GM19023 (cell line): ENCODE measurements at regions not wholly inside any gene's neighbourhood (a gene's known extent, or its start where the extent isn't known, plus 50 kb on each side); places are given as distances from the start of the nearest gene placed in this dataset.
"Not testable (repeated sequence)": the region's sequence is repeated elsewhere in the genome, so short reads cannot be mapped to it uniquely, and the experiment has no call there.

Source experiments
- ATAC-seq: cut with Tn5 transposase; IDR thresholded peaks from one replicate; pipeline ENCODE4 v1.9.1; 2021; ENCODE audit warnings: mild to moderate bottlenecking, moderate library complexity; ENCODE audit not compliant: unreplicated experiment

- ATAC-seq = not testable (repeated sequence)
Measured at GRCh38 chr10:76815505-76815904, 822.1 kb downstream of the KCNMA1 start.

DNA sequence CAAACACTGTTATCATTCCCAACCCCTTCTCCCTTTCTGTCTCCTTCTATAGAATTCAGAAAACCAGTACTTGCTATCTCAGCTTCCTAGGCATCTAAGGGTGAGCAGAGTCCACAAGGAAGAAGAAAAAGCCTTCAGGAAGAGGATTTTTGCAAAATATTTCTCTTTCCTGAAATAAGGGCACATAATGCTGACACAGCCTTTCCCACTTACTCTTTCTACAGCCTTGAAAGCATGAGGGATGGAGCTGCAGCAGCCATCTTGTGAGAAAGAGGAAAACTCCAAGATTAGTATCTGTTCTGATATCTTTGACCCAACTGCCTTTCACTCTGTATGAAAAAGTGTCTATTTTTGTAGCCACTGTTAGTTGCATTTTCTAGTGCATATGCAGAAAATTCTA, 826.2 kb downstream of the KCNMA1 start:
- ATAC-seq = no peak

- no peak for ATAC-seq
Measured at GRCh38 chr10:76788452-76788811, 849.2 kb downstream of the KCNMA1 start.

DNA sequence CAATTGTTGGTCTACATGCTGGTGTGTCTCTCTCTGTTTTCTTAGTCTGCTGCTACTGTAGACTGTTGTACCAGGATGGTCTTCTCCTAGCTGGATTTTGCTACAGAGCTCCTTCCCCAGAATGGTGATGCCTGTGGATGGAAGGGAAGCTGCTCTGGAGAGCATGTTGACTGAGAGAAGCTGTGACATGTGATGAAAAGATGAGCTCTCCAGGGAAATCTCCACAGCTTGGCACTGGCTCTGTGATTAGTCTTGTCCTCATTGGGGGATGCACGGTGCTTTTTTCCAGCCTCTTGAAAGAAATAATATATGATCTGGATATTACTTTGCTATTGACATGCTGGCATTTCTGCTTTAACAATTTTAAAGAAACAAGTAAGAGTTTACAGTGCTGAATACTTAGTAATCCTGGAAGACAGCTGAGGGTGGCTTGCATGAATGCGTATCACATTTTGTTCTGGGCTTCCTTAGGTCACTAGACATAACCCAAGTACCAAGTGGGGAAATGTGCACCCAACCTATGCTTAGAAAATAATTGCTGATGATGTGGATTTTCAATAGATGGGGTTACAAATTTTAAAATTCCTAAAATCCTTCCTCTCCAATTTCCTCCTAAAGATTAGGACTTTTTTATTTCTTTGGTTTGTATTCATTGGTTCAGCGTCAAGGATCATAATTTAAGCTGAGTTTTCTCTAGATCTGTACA, 849.7 kb downstream of the KCNMA1 start:
- no peak for ATAC-seq

- ATAC-seq = no peak
Measured at GRCh38 chr10:76786504-76787072, 851.0 kb downstream of the KCNMA1 start.

GRCh38 chr10:76784076-76784475, 853.5 kb downstream of the KCNMA1 start:
- no peak for ATAC-seq

GRCh38 chr10:76779796-76780301, 857.8 kb downstream of the KCNMA1 start:
- ATAC-seq = no peak

- ATAC-seq = no peak
Measured at GRCh38 chr10:76778914-76779795, 858.5 kb downstream of the KCNMA1 start.

DNA sequence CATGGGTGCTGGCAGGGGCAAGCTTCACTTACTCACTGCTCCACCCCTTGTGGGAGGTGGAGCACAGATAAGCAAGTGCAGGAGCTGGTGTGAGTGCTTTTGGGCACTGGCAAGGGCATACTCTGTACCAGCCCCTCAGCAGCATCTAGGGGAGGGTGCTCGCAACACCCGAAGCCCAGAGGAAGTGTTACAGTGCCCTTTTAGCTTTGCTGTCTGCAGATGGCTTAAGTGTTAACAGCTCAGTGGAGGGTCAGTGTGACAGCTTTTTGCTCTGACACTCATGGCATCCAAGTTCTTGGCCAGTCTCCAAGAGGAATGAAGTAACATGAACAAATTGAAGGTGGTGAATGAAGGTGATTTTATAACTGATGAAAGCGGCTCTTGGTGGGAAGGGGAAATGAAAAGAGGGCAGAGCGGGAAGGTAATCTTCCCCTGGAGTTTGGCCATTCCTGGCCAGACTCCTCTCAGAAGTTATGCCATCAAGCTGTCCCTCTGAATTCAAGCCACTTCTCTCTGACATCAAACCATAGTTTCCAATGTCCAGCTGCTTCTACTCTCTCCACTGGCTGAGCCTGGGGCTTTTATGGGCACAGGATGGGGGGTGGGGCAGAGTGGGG, 862.5 kb downstream of the KCNMA1 start:
- ATAC-seq = no peak

GRCh38 chr10:76769582-76769981, 868.0 kb downstream of the KCNMA1 start:
- no peak for ATAC-seq

DNA sequence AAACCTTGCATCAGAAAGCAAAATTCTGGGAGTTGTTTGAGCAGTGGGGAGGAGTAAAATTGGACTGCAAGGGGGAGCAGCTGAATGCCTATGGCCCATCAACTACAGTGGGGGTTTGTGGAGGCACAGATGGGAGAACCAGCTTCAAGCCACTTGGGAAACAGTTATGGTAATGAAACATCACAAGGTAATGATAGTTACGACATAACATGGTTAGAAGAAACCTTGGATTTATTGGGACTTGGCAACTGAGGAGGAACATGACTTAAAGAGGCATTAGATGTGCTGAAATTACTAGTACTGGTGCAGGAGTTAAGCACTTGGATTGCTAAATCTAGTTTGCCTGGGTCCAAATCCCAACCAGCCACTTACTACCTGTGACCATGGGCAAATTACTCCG, 868.4 kb downstream of the KCNMA1 start:
- ATAC-seq = no peak

DNA sequence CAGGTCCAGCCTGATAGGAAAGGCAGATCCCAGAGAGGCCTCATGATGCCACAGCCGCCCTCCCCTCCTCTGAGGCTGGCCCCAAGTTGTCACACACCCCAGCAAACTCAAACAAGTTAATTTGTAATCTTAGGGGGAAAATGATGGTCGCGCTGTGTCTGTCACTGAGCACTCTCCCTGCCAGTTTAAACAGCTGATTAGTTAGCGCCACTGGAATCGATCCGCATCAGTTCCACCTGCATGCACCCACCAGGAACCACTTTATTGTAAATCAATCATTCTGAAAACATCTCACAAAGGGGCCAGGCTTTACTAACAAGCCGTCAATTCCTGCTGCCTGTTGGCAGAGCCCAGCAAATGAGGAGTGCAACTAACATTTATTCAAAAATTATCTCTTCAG, 870.9 kb downstream of the KCNMA1 start:
- ATAC-seq = no peak

GRCh38 chr10:76764921-76765320, 872.7 kb downstream of the KCNMA1 start:
- not testable (repeated sequence) for ATAC-seq

- ATAC-seq = no peak
Measured at GRCh38 chr10:76764177-76764576, 873.4 kb downstream of the KCNMA1 start.

DNA sequence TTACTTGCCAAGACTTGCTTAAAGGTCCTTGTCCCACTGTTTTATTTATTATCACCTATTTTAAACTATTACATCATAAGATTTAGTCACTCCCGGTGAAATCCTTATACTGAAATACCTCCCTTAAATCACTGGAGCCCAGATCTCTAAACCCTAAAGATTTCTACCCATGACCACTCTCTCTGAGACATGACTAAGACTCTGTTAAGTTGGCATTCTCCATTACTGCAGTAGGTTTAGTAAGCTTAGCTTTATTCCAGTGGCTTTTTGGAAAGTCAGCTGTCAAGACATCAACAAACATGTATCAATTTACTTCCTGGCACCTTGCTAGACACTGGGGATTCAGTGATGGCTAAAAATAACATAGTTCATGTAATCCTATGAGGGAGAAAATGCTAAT, 874.2 kb downstream of the KCNMA1 start:
- ATAC-seq = no peak

DNA sequence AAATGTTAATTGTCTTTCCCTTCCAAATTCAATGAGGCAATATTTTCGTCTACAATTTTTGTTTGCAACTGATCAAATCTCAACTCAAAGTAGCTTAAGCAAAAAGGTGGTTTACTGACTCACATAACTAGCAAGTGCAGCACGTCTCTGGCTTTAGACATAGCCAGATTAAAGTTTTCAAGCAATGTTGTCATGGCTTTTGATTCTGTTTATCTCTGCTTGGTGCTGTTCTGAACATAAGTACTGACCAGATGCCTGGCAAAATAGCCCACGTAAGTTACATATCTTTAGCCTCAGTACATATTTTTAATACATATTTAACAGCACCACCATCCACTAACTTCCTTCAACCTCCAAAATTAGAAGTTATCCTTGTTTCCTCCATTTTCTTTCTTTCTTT, 877.9 kb downstream of the KCNMA1 start:
- ATAC-seq = no peak

DNA sequence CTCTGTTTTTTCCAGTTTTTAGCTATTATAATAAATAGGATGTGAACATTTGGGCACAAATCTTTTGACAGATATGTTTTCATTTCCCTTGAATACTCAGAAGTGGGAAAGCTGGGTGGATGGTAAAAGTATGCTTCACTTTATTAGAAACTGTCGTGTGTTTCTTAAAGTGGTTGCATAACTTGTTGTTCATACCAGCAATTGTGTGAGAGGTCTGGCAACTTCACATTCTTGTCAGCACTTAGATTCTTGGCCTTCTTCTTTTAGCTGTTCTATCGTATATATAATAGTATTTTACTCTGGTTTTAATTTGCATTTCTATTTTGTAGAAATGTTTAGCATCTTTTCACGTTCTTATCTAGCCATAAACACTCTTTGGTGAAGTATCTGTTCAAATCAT, 894.4 kb downstream of the KCNMA1 start:
- no peak for ATAC-seq

DNA sequence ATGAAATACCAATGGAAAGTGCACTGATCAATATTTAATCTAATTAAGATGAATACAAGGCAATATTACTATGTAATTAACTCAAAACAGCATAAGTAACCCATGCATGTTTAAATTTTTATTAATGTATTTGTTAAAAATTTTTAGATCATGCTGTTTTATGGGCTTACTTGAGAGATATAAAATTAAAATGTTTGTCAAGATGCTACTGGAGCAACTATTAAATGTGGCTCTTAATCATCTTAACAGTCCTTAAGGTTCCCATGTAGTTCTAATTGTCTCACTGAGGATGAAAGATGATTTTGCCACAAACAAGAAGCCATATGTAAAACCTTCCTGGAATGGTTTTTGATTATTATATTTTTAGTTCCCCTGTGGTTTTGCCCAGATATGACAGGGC, 897.1 kb downstream of the KCNMA1 start:
- no peak for ATAC-seq

DNA sequence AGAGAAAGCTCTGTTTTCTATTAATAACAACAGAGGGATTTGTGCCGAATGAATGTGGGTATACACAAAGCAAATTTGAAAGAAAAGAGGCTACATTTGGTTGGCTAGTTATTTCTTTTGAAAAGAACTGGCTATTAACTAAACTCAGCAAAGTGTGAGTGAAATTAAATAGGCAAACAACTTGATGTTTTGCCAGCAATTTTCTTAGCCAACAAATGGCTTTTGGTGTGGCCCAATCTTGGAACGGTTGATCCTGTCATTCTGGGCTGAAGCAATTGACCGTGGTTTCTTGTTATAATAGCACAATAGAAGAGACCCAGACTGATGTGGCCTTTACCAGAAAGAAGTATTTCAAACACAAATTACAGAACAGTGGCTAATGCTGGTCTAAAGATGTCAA, 898.6 kb downstream of the KCNMA1 start:
- ATAC-seq = no peak

DNA sequence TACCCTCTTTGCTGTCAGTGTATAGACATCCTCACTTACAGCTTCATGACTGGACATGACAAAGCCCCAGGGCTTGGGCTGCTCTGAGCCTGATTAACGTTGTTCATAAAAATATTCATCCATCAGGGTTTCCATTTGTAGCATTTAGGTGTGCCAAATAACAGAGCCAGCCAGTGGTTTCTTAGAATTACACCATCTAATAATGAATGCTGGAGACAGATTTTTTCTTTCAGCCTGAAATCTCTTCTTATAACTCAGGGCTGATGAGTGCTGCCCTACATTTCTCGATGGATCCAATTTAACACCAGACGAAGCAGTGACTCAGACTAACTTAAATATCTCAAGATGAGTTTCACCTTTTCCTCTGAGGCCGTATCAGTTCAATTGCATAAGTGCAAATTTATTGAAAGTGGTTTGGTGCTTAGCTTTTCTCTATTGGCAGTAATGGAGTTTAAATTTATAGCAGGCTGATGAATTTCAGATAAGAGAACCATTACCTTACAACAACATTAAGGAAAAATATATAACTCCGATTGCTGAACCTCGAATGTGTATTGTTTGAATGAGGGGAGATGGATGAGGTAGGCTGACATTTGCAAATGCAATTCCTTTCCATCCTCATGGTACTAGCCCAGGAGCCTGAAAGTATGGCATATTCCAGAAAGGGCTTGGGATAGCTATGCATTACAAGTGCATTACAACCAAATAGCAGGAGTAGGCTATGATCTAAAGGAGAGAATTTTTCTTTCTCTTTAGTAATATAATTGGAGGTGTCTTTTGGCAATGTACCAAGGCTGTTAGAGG, 900.6 kb downstream of the KCNMA1 start:
- ATAC-seq = no peak

DNA sequence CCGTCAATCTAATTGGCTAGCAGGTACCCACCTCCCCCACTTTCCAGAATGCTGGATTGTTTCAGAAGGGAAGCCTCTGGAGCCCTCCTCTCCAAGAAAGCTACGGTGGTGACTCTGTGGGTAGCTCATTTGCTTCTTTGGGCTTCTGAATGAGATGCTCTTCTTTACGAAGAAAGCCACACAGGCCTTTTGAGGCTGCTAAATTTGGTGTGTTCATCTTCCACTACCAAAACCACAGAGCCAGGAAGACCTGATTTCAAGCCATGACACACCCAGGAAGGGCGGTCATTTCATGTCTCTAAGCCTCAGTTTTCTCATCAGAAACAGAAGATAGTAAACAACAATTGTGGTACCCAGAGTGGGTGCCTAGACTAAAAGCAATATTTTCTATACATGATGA, 901.2 kb downstream of the KCNMA1 start:
- ATAC-seq = no peak
